ENCODE measurements at regions not wholly inside any gene's neighbourhood (a gene's known extent, or its start where the extent isn't known, plus 50 kb on each side); places are given as distances from the start of the nearest gene placed in this dataset.

GRCh38 chr1:234929369-234929768, 199.3 kb downstream of the TOMM20 start:
- DNase-seq, result no peak

- DNase-seq, result no peak
Observed at GRCh38 chr1:234928642-234929041, 200.0 kb downstream of the TOMM20 start.

GRCh38 chr1:234927971-234928640, 200.5 kb downstream of the TOMM20 start:
- no peak for DNase-seq

DNA sequence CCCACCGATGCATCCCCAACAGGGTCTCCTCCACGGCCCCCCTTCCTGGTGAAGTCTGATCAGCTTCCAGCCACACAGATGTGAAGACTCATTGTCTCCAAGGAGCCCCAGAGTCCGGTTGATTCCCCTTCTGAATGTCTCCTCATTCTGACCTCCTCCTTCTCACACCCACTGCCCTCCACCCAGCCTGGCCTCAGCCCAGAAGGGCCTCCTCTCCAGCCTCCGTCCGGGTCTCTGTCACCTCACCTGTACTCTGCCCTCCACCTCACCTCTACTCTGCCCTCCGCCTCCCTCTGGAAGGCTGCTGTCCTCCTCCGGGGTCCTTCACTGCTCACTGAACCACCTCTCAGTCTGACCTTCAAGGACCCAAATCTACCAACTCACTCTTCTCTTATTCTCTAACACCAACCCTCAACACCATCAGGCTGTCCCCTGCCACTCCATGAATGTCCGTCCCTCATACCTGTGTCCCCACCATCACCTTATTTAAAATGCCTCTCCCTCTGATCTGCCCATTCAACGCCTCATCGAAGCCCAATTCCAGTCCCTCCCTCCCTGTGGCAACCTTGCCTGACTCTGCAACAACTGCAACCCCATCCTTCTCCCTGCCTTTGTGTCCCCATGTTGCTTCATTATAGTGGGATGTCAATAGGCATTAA, 201.2 kb downstream of the TOMM20 start:
- DNase-seq, result no peak

DNA sequence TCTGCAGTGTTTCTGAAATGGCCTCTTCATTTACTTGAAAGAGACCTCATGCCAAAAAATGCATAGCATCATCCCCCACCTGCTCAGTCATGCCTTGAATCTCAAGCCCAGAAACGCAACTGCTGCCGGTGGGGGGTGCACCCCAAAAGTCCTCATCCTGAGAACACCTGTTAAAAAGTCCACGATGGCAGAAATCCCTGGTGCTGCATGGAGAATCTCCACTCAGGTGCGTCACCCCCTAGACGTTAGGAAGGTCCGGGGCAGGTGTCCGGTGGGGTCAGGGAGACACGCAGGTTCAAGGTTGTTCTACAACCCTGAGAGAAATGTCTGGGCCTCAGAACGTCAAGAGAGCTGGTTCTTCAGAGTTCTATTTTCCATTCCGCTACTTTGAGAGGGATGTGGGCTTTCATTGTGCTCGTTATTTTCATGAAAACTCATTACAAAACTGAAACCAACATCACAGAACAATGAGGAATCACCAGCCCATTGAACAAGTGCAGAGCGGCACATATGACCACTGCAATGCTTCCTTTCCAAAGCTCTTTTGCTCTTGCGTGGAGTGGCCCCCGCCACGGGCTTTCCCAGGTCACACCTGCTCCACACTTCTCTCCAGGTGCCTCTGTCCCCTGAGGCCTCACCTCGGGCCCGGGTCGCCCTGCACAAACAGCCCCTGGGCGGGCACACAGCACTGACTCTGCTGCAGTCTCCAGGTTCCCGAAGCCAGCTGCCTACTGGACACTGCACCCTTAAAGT, 201.9 kb downstream of the TOMM20 start:
- no peak for DNase-seq

DNA sequence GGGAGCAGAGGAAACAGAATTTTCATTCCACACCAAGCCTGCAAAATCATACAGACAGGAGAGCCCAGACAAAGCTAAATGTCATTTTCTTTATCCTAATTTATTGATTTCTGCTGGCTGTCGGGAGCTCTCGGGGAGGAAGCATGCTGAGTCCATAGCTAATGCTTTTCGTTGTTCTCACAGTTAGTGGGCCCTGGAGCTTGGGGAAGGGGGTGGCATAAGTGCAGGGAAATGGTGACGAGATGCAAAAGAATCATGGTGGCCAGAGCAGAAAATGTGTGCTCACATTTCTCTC, 202.4 kb downstream of the TOMM20 start:
- no peak for DNase-seq

DNA sequence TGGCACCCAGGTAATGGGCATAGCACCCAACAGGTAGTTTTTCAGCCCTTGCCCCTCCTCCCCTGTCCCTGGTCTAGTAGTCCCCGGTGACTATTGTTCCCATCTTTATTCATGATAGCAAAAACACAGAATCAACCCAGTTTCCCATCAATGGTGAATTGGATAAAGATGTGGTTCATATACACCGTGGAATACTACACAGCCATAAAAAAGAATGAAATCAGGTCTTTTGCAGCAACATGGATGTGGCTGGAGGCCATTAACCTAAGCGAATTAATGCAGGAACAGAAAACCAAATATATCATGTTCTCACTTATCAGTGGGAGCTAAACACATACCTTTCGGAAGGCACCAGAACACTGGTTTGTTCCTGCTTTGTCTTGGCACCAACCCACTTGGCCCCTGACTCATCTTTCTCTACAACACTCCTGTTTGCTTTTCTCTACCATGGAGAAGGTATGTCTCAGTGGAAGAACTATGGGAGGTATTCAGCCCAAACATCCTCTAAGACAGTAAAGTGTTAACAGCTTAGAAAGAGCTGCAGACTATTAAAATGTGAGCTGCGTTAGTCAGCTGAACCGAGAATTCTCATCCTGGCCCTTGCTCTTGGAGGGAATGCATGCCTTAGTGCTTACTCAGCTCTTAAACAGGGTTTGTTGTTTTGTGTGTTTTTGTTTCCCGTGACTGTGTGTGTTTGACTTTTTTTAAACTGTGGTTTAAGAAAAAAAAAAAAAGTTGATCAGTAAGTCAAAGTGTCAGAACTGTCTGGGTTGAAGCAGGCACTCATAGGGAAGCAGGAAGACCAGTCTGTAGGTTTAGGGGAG, 203.0 kb downstream of the TOMM20 start:
- DNase-seq, result no peak

- DNase-seq, result no peak
Observed at GRCh38 chr1:234924450-234925355, 203.9 kb downstream of the TOMM20 start.

DNA sequence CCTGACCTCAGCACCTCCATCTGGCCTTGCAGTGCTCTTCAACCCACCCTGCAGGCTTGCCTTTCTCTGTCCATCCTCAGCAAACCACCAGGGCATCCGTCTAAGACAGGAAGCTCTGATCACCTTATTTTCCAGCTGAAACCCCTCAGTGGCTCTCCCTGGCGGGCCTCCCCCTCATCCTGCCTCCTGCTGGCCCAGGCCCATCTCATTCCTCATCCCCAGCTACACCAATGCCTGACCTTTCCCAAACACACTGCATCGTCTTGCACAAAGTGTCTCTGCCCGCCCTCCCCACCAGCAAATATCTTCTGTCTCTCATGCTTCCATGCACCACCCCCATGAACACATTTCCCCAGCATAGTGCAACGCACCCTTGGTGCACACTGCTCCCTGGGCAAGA, 205.0 kb downstream of the TOMM20 start:
- DNase-seq, result no peak

DNA sequence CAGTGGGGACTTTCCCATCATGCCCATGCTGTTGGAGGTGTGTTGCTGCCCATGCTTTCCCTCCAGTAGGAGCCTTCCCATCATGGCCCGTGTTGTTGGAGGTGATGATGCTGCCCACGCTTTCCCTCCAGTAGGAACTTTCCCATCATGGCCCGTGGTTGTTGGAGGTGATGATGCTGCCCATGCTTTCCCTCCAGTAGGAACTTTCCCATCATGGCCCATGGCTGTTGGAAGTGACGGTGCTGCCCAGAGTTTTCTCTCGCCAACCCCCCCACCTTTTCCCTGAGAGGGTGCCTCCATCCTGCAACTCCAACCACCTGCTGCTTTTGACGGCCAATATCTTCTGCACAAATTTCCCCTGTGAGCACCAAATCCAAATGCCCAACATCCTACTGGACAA, 205.7 kb downstream of the TOMM20 start:
- DNase-seq, result no peak

DNA sequence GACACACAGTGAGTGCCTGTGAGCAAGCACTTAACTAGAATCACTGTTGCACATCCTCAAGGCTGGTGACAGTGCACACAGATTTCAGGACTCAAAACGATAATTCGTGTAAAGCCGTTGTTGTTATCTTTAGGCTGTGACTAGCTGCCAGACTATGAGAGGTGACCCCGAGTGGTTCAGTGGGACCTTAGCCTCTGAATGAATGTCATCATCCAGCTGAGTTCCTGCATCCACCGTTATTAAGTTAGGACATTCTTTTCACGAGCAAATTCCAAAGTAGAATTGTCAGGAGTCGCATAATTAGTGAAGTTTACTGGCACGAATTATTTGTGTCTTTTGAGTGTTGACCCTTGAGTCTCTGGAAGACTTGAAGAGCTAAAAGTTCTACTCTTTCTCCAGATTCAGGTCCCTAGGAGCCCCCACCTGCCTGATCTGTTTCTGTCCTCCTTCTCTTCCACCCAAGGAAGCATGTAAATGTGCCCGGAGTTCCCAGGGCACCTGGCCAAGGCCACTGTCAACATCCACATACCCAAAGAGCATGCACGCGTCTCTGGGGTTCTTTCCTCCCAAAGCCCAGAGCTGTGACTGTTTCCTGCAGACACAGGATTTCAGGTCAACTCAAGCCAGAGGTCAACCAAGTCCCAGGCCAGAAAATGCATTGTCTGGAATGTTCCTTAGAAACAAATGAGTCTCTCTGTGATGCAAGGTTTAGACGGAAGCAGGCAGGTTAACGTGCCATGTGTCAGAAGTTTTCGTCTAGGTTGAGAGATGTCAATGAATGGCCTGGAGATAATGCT, 207.2 kb downstream of the TOMM20 start:
- DNase-seq, result no peak

- DNase-seq, result no peak
Observed at GRCh38 chr1:234920843-234921140, 207.8 kb downstream of the TOMM20 start.

DNA sequence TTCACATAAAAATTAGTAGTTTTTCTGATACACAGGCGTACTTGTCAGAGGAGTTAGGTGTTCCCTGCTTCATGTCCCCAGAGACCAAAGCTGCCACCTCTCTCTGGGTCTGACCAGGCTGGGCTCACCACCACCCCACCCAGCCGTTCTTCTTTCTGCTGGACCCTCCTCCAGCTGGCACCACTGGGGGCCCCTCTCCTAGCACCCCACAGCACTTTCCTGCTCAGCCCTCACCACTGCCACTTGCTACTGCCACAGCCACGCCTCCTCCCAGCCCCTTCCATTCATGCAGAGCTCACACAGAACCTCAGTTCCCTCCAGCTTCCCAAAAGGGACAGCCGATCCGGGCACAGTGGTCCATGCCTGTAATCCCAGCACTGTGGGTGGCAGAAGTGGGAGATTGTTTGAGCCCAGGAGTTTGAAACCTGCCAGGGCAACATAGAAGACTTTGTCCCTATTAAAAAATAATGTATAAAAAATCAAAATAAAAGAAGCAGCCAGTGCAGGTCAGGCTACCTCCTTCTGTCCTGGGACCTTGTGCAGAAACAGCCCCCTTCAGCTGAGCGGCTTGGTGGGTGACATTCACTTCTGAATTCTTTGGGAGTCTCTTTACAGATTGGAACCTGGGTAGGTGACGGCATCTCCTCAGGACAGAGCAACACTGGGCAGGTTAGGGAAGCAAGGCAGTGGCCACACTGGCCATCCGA, 208.3 kb downstream of the TOMM20 start:
- no peak for DNase-seq

DNA sequence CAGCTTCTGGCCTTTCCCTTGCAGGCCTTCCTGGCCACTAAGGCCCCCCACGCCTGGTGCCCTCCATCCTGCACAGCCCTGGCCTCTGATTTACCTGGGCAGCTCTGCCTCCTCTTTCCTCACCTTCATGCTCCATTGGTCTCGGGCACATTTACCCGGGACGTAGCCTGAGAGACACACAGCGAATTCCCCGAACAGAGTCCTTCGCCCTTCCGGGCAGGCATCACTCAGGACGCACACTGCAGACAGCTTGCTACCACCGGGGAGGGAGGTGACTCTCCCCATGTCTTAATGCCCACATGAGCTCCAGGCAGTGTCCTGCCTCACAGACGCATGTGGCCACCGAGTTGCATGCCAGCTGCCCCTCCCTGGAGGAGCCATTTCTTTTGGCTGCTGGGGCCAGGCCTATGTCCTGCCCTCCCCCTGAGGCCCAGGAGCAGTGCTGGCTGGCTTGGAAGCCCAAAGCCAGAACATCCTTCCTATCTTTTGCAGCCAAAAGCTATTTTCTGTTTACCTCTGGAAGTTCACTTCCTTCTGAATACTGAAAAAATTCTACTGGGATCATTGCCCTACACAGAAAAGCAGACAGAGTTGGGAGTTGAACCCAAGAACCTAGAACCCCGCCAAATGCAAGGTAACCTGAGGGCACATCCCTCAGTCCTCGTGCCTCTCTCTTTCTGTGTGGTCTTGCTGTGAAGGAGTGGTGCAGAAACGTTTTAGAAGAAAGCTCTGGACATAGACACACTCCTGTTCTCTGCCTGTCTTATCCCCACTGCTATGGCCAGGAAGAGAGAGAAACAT, 209.5 kb downstream of the TOMM20 start:
- DNase-seq, result no peak

- no peak for DNase-seq
Observed at GRCh38 chr1:234918181-234918841, 210.3 kb downstream of the TOMM20 start.

DNA sequence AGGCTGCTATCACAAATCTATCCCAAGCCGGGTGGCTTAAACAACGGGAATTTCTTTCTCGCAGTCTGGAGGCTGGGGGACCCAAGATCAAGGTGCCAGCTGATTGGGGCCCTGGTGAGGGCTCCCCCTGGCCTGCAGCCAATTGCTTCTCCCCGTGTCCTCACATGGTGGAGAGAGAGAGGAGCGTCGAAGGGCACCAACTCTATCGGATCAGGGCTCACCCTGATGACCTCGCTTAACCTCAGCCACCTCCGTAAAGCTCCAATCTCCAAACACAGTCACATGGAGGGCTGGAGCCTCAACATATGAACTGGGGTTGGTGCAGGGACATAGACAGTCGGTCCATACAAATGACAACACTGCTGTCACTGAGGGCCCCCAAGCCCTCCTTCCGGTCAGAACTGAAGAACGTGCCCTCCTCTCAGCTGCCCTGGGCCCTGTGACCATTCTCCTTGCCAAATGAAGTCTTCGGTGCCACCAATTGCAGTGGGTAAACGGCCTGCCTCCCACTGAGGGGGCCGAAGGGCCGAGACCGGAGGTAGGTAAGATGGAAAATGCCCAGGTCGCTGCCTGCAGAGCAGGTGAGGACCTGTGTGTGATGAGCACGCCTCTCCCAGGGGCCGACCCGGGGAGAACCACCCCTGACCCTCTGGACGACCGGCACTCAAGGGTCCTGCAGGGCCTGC, 211.0 kb downstream of the TOMM20 start:
- no peak for DNase-seq

- DNase-seq, result no peak
Observed at GRCh38 chr1:234916840-234917239, 211.8 kb downstream of the TOMM20 start.

GRCh38 chr1:234915924-234916675, 212.5 kb downstream of the TOMM20 start:
- no peak for DNase-seq
